ENCODE measurements at regions not wholly inside any gene's neighbourhood (a gene's known extent, or its start where the extent isn't known, plus 50 kb on each side); places are given as distances from the start of the nearest gene placed in this dataset.

- no peak for DNase-seq (ENCODE audit: low spot score)
Observed at GRCh38 chr7:10122551-10123100, 851.0 kb upstream of the PHF14 start.

GRCh38 chr7:10128748-10129147 lies 844.9 kb upstream of the PHF14 start:
- DNase-seq (ENCODE audit: low spot score), result no peak

- no peak for DNase-seq (ENCODE audit: low spot score)
Observed at GRCh38 chr7:10138087-10138854, 835.4 kb upstream of the PHF14 start.

DNA sequence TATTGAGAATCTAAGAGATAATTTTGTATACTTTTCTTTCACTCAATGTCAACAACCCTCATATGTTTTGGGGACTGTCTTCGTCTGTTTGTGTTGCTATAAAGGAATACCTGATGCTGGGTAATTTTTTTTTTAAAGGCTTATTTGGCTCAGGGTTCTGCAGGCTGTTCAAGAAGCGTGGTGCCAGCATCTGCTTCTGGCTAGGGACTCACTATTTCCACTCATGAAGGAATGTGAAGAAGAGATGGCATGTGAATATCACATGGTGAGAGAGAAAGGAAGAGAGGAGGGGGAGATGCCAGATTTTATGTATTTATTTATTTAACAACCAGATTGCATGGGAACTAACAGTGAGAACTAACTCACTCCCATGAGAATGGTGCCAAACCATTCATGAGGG lies 827.4 kb upstream of the PHF14 start:
- DNase-seq (ENCODE audit: low spot score), result no peak

GRCh38 chr7:10156972-10157371 lies 816.7 kb upstream of the PHF14 start:
- DNase-seq (ENCODE audit: low spot score), result no peak

GRCh38 chr7:10181996-10182395 lies 791.7 kb upstream of the PHF14 start:
- no peak for DNase-seq (ENCODE audit: low spot score)

- no peak for DNase-seq (ENCODE audit: low spot score)
Observed at GRCh38 chr7:10192074-10192473, 781.6 kb upstream of the PHF14 start.

- DNase-seq (ENCODE audit: low spot score), result no peak
Observed at GRCh38 chr7:10205696-10206095, 768.0 kb upstream of the PHF14 start.

DNA sequence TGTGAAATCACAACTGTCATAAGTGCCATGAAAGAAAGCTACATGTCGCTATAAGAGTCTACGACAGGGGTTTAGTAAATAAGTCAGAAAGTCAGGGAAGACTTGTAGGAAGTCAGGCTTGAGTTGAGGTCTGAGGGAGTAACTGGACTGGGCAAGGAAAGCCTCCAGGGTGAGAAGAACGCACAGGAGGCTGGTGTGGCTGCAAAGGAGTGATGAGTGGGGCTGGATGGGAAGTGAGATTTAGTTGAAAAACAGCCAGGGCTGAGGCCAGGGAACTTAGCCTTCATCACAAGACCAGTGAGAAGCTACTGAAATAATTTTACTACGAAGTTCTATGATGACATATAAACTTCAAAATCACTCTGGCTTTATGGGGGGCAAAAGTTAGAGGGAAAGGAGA lies 763.7 kb upstream of the PHF14 start:
- DNase-seq (ENCODE audit: low spot score), result no peak

- no peak for DNase-seq (ENCODE audit: low spot score)
Observed at GRCh38 chr7:10211016-10211415, 762.7 kb upstream of the PHF14 start.

- DNase-seq (ENCODE audit: low spot score), result no peak
Observed at GRCh38 chr7:10211861-10212260, 761.8 kb upstream of the PHF14 start.

GRCh38 chr7:10212649-10213048 lies 761.0 kb upstream of the PHF14 start:
- DNase-seq (ENCODE audit: low spot score), result no peak

- DNase-seq (ENCODE audit: low spot score), result no peak
Observed at GRCh38 chr7:10216462-10216861, 757.2 kb upstream of the PHF14 start.

DNA sequence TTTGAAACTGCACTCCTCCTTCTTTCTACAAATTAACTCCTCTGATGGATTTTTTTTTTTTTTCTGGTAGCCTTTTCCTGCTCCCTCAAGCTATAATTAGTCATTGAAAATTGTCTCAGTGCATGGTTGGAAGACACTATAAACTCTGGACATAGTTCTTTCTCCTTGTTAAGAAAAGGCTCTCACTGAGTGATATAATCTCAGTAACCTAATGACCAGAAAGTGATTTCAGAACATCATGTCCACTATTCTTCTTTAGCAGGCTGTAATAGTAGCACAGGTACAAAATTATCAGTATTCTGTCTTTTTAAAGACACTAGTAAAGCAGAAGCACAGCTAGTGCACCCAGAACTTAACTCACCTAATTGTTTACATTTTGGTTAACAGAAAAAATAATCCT lies 752.6 kb upstream of the PHF14 start:
- DNase-seq (ENCODE audit: low spot score), result no peak

GRCh38 chr7:10222976-10223375 lies 750.7 kb upstream of the PHF14 start:
- no peak for DNase-seq (ENCODE audit: low spot score)

GRCh38 chr7:10225275-10225674 lies 748.4 kb upstream of the PHF14 start:
- no peak for DNase-seq (ENCODE audit: low spot score)

DNA sequence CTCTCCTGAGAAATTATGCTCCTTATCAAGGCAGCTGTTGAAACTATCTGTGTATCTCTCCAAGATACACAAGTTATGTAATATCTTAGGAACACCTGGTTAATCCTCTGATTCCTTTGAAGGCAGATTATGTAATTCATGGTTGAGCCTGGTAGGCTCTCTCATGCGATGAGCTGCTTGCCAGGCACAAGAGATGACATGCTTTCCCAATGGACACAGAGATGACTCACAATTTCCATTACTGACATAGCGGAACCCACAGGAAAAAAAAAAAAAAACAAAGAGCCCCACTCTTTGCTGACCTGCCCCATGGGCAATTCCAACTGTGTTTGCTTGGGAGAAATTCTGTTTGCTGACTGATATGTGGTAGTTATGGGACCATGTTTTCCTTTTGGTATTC lies 736.4 kb upstream of the PHF14 start:
- no peak for DNase-seq (ENCODE audit: low spot score)

- DNase-seq (ENCODE audit: low spot score), result no peak
Observed at GRCh38 chr7:10238641-10239040, 735.0 kb upstream of the PHF14 start.

- no peak for DNase-seq (ENCODE audit: low spot score)
Observed at GRCh38 chr7:10239695-10240345, 733.9 kb upstream of the PHF14 start.

- no peak for DNase-seq (ENCODE audit: low spot score)
Observed at GRCh38 chr7:10245406-10245805, 728.3 kb upstream of the PHF14 start.

GRCh38 chr7:10257438-10257837 lies 716.2 kb upstream of the PHF14 start:
- no peak for DNase-seq (ENCODE audit: low spot score)

- DNase-seq (ENCODE audit: low spot score), result no peak
Observed at GRCh38 chr7:10266976-10267375, 706.7 kb upstream of the PHF14 start.

DNA sequence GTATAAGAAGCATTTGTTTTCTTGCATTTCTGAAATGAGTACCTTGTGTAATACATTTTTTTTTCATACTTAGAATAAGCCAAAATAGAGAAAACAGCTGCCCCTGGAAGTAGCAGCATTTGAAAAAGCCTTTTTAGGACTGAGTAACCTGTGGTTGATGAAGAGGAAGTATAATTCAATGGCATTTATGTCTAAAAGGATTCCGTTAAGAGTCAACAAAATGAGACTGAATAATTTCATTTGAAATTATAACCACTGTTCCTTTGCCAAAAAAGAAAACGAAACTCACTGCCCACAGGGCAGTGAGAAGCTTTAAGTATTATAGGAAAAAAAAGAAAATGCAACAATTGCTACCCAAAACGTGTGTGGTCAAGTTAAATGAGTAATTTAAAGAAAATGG lies 705.6 kb upstream of the PHF14 start:
- DNase-seq (ENCODE audit: low spot score), result no peak

DNA sequence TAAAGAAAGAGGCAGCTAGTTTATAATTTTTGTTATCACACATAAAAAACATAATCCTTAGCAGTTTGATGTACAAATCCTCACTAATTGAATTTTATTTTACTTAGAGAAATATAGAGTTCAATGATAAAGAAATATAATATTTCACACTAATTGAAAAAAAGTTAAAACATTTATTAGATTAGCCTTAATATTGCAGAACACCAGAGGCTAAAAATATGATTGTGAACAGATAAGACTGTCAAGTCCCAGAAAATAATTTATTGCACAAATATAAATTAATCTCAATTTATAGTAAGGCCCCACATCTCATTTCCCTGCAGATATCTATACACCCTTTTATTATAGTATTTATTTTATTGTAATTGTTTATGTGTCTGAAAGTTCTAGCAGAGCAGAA lies 690.8 kb upstream of the PHF14 start:
- DNase-seq (ENCODE audit: low spot score), result no peak
